DMS79 treated with DMSO at 0.1 percent for 48 hours (cell line): ENCODE measurements at regions not wholly inside any gene's neighbourhood (a gene's known extent, or its start where the extent isn't known, plus 50 kb on each side); places are given as distances from the start of the nearest gene placed in this dataset.
"Not testable (repeated sequence)": the region's sequence is repeated elsewhere in the genome, so short reads cannot be mapped to it uniquely, and the experiment has no call there.

Experiments
- DNase-seq: peaks from one replicate; lab custom pipeline; 2025; lab: John Stamatoyannopoulos, UW

GRCh38 chr3:176071943-176072342, 1125.3 kb downstream of the TBL1XR1 start:
- no peak for DNase-seq

- no peak for DNase-seq
Observed at GRCh38 chr3:176068750-176069149, 1128.5 kb downstream of the TBL1XR1 start.

DNA sequence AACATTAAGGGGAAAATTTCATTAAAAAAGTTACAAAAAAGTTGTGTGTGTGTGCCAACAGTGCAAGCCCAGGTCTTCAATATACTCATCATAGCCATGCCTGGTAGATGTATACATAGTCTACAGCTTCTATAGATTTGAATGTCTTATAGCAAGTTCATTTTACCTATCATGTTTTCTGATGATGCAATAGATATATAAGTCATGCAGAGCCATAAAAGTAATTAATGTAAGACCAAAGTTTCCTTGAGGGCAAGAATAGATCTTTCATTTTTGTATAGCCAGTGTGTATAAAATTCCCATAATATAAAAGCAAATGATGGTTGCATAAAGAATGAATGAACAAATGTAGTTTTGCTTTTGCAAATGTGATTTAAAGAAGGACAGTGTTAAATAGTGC, 1138.4 kb downstream of the TBL1XR1 start:
- no peak for DNase-seq

DNA sequence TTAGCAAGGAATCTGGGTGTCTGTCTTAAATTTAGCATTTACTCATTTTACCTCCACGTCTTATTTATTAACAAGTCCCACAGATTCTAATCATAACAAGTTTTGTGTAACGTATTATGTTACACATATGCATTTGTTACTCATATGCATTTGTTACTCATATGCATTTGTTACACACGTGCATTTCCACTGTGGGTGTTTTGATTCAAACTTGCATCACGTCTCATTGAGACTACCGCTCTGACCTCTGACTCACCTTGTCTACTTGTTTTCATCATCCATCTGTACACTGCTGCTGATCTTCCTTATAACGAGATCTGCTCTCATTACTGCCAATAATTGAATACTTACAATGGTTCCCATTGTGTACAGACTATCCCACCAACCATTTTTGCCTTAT, 1141.4 kb downstream of the TBL1XR1 start:
- no peak for DNase-seq

- DNase-seq = no peak
Observed at GRCh38 chr3:176051766-176052165, 1145.5 kb downstream of the TBL1XR1 start.

- DNase-seq = no peak
Observed at GRCh38 chr3:176046703-176047102, 1150.6 kb downstream of the TBL1XR1 start.

- no peak for DNase-seq
Observed at GRCh38 chr3:176041812-176042211, 1155.5 kb downstream of the TBL1XR1 start.

GRCh38 chr3:176041185-176041584, 1156.1 kb downstream of the TBL1XR1 start:
- DNase-seq = no peak

GRCh38 chr3:176037636-176038035, 1159.6 kb downstream of the TBL1XR1 start:
- no peak for DNase-seq

- DNase-seq = no peak
Observed at GRCh38 chr3:176032043-176032442, 1165.2 kb downstream of the TBL1XR1 start.

DNA sequence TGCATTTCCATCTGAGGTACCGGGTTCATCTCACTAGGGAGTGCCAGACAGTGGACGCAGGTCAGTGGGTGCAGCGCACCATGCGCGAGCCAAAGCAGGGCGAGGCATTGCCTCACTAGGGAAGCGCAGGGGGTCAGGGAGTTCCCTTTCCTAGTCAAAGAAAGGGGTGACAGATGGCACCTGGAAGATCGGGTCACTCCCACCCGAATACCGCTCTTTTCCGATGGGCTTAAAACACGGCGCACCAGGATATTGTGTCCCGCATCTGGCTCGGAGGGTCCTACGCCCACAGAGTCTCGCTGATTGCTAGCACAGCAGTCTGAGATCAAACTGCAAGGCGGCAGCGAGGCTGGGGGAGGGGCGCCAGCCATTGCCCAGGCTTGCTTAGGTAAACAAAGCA, 1157.1 kb downstream of the NAALADL2 start:
- not testable (repeated sequence) for DNase-seq

DNA sequence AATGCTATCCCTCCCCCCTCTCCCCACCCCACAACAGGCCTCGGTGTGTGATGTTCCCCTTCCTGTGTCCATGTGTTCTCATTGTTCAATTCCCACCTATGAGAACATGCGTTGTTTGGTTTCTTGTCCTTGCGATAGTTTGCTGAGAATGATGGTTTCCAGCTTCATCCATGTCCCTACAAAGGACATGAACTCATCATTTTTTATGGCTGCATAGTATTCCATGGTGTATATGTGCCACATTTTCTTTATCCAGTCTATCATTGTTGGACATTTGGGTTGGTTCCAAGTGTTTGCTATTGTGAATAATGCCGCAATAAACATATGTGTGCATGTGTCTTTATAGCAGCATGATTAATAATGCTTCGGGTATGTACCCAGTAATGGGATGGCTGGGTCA, 1156.1 kb downstream of the NAALADL2 start:
- DNase-seq = not testable (repeated sequence)

DNA sequence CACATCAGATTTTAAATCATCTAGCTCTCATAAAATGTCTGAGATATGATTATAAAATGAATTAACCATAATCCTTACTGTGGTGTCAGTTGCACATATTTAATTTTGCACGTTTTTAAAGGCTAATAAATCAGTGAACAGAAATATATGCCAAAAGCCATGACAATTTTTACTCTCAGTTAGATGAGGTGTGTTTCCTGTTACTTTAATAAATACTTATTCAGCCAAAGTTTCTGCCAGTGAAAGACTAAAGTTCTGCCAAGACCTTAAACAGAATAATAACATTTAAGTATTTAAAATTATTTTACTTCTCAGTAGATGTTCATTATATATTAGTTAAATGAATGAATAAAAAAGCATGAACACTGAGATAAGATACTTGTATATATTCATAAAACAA, 1150.1 kb downstream of the NAALADL2 start:
- no peak for DNase-seq

DNA sequence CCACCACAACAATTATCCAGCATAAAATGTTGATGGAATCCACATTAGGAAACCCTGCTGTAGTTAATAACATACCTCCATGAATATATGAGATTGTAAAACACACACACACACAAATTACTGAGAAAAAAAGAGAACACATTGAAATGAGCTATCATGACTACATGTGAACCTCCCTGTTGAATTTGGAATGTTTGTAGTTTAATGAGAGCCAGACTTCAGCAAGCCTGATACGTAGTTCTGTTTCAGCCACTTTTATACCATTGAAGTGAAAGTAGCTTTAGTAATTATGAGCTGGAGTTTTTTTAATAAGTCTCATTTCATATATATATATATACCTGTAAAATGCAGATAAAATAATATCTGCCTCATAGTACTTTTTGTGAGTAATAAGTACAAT, 1146.4 kb downstream of the NAALADL2 start:
- DNase-seq = no peak

- no peak for DNase-seq
Observed at GRCh38 chr3:175989161-175989560, 1130.0 kb downstream of the NAALADL2 start.

GRCh38 chr3:175988401-175988800, 1129.3 kb downstream of the NAALADL2 start:
- DNase-seq = no peak

GRCh38 chr3:175985781-175986180, 1126.6 kb downstream of the NAALADL2 start:
- DNase-seq = no peak

DNA sequence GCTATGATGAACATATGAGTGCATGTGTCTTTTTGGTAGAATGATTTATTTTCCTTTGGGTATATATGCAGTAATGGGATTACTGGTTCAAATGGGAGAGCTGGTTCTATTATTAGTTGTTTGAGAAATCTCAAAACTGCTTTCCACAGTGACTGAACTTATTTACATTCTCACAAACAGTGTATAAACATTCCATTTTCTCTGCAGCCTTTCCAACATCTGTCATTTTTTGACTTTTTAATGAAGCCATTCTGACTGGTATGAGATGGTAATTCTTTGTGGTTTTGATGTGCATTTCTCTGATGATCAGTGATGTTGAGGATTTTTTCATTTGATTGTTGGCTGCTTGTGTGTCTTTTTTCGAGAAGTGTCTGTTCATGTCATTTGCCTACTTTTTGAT, 1124.2 kb downstream of the NAALADL2 start:
- DNase-seq = no peak

DNA sequence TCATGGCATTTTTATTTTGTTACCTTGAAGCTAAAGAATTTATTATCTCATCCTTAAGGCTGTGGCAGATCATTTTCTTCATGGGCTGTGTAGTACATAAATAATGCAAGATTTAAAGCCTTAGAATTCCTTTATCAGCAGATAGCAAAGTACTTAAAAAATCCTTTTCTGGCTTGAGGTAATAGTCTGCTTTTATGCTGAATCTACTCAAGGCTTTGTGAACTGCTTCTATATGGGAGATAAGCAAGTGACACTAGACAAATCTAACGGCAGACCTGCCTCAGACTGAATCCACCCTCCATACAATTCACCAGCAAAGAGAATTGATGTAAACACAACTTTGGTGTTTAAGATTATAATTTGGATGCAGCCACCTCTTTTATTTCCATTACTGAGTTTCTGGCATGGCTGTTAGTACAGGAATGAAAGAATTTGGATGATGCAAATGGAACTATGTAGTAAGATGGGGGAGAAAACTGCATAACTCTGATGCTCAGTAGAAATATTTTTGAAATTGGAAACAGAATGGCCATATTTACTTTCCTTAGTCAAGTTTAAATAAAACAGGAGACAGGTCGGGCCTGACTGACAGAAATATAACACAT, 1121.5 kb downstream of the NAALADL2 start:
- no peak for DNase-seq

DNA sequence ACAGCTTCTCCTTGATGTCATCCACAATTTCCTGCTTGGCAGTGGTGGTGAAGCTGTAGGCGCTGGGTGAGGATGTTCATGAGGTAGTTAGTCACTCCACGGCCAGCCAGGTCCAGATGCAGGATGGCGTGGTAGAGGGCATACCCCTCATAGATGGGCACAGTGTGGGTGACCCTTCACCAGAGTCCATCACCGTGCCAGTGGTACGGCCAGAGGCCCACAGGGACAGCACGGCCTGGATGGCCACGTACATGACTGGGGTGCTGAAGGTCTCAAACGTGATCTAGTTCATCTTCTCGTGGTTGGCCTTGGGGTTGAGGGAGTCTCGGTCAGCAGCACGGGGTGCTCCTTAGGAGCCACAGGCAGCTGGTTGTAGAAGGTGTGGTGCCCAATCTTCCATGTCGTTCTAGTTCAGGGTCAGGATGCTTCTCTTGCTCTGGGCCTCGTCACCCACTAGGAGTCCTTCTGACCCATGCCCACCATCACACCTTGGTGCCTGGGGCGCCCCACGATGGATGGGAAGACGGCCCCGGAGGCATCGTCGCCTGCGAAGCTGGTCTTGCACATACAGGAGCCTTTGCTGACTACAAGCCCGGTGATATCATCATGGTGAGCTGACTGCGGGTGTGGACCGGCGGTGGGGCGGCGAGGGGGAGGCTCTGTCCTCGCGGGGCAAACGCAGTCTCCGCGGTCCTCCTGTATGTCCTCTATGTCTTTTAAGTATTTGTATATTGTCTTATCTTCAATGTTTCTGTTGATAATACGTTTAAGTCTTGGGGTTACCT, 1119.0 kb downstream of the NAALADL2 start:
- DNase-seq = no peak

DNA sequence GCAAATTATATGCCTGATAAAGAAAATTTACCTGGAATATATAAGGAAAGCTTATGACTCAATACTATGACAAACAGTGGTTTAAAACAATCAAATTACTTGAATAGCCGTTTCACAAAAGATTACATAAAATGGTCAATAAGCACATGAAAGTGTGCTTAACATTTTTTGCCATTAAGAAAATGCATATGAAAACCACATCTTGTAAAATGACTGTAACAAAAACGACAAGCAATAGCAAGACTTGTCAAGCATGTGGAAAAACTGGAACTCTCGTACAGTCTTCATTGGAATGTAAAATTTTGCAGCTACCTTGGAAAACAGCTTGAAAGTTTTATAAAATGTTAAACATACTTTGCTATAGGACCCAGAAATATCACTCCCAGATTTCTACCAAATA, 1110.3 kb downstream of the NAALADL2 start:
- no peak for DNase-seq

DNA sequence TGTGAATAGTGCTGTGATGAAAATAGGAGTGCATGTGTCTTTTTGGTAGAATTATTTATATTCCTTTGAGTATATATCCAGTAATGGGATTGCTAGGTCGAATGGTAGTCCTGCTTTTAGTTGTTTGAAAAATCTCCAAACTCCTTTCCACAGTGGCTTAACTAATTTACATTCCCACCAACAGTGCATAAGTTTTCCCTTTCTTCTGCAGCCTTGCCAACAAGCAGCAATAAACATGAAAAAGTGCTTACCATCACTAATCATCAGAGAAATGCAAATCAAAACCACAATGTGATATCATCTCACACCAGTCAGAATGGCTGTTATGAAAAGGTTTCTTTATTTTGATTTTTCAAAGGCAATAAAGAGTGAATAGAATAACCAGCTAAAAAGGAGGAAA, 1105.9 kb downstream of the NAALADL2 start:
- DNase-seq = no peak

GRCh38 chr3:175957427-175957826, 1098.3 kb downstream of the NAALADL2 start:
- no peak for DNase-seq

DNA sequence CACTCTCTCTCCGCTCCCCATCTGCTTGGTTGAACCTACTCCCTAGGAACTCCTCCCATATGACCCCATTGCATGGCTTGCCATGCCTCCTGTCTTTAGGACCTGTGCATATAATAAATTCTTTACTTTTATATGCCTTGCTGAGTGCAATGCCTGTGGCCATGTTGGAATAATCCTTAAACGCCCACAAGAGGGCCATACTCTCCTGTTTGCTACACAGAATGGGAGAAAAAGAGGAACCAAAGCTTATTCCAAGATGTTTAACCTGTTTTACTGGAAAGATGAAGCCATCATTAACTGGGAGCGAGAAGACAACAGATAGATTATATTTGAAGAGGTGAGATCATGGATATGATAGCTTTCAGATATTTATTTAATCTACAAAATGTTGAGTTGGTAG, 1097.8 kb downstream of the NAALADL2 start:
- DNase-seq = no peak
